GM21423 (cell line): ENCODE measurements at regions not wholly inside any gene's neighbourhood (a gene's known extent, or its start where the extent isn't known, plus 50 kb on each side); places are given as distances from the start of the nearest gene placed in this dataset.
"Not testable (repeated sequence)": the region's sequence is repeated elsewhere in the genome, so short reads cannot be mapped to it uniquely, and the experiment has no call there.

ENCODE experiments used
- ATAC-seq: cut with Tn5 transposase; IDR thresholded peaks from one replicate; pipeline ENCODE4 v1.9.1; 2021; ENCODE audit warnings: mild to moderate bottlenecking, moderate library complexity; ENCODE audit not compliant: unreplicated experiment

DNA sequence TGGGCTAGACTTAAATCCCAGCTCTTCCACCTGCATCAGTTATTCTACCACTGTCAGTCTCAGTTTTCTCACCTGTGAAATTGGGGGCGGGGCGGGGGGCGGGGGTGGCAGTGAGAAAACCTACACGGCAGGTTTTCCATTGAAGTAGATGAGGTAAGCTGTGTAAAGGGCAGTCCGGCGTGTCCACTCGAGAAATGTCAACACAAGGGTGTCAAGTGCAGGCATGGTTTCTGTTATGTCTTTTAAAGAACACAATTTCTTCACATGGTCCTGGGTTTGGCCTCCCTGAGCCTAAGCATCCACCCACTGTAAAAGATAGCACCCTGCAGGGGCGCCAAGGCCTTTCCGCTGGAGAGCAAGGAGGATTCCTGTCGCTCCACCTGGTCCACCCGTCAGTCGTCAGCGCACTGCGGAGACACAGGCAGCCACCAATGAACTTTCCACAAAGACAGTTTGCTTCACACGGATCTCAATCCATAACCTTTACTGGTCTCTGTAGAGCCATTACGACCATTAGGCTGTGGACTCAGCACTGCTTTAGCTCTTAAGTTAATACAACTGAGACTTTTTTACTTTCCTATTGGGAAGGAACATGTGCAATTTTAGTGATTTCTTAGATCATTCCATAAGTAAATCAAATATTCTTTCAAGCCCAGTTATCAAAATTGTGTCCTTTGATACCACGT, 99.5 kb upstream of the FOXB1 start:
- ATAC-seq = no peak

DNA sequence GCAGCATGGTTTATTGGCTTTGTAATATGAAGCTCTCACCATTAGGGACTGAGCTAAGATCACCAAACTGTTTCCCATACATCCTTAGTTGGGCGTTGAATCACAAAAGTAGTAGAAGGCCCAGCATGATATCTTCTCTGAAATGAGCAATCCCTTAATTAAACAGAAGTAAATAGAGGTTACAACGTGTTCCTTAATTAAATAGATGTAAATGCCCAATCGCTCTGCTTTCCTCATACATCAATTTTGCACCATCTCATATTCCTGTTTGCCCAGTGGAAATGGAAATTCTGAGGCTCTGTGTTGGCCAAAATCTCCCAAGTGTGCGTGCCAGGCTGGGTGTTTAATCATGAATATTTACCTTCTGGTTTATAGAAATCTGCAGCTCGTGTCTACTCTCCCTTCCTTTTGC, 107.4 kb upstream of the FOXB1 start:
- no peak for ATAC-seq

DNA sequence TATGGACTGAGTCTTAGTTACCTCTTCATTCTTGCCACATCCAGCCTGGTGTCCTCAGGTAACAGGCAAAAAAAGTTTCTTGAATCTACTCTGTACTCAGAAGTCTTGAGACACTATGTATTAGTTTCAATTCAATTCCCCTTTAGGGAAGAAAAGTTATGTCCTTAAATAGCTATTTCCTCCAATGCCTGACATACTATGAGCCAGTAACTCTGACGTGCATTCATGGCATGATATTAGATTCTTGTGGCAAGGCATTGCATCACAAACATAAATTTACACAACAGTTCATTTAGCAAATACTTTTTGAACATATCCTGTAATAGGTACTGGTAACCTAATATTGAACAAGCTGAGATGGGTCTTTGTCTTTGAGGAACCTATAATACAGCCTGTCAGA, 109.3 kb upstream of the FOXB1 start:
- no peak for ATAC-seq

DNA sequence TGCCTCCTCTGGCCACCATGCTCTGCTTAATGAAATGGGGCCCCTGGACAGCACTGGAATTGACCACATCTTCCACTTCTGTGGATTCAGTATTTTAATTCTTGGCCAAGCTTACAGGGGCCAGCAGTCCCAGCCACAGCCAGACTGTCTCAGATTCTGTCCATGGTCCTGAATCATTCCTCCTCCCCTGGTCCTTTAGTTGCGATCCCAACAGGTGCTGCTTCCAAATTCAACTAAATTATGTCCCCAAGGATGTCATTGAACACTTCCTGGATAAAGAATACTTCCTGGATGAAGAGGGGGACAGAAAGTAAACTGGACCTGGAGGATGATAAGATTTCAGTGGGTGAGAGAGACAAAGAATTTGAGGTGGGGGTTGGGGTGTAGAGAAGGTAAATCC, 111.1 kb upstream of the FOXB1 start:
- no peak for ATAC-seq

DNA sequence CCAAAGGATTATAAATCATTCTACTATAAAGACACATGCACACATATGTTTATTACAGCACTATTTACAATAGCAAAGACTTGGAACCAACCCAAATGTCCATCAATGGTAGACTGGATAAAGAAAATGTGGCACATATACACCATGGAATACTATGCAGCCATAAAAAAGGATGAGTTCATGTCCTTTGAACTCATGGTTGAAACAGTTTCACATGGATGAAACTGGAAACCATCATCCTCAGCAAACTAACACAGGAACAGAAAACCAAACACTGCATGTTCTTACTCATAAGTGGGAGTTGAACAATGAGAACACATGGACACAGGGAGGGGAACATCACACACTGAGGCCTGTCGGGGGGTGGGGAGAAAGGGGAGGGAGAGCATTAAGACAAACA, 116.2 kb upstream of the FOXB1 start:
- not testable (repeated sequence) for ATAC-seq

DNA sequence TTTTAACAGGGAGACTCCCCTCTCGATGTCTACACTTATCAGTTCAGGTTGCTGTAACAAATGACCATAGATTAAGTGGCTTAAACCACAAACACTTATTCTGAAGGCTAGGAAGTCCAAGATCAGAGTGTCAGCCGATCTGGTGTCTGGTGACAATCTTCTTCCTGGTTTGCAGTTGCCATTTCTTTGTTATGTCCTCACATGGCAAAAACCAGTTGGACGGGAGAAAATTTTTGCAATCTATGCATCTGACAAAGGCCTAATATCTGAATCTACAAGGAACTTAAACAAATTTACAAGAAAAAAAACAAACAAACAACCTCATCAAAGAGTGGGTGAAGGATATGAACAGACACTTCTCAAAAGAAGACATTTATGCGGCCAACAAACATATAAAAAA, 116.9 kb upstream of the FOXB1 start:
- no peak for ATAC-seq

DNA sequence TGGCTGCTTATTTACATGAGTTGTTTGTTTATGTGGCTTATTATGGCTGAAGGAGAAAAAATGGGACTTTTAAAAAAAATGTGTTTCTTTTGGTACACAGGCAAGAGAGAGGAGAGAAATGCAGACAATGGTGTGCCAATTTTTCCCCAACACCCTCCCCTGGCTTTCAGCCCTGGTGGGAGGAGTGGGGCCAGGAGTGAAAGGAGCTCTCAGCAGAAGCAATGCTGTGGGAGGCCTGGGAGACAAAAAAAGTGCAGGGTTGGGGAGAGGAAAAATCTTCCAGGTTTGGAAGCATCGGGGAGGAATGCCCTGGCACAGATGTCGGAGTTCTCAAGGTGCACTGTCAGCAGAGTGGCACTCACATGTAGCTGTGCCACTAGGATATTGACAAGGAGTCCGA, 117.7 kb upstream of the FOXB1 start:
- ATAC-seq = no peak

DNA sequence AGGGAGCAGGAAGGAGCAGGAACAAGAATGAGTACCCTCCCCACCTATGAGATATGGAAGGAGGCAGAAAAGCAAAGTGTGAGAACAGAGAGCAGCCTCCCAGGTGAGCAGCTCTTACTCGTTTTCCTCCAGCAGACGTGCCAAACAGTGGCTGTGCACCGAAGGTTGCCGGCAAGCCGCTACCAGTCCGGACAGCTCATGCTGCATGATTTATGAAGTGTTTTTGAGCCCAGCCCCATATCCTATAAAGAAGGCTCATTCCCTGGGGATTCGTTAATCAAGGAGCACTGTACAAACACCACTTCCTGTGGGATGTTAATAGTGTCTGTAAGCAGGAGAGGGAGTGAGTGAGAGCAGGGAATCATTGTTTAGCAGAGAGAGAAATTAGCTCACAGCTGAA, 118.3 kb upstream of the FOXB1 start:
- ATAC-seq = no peak

DNA sequence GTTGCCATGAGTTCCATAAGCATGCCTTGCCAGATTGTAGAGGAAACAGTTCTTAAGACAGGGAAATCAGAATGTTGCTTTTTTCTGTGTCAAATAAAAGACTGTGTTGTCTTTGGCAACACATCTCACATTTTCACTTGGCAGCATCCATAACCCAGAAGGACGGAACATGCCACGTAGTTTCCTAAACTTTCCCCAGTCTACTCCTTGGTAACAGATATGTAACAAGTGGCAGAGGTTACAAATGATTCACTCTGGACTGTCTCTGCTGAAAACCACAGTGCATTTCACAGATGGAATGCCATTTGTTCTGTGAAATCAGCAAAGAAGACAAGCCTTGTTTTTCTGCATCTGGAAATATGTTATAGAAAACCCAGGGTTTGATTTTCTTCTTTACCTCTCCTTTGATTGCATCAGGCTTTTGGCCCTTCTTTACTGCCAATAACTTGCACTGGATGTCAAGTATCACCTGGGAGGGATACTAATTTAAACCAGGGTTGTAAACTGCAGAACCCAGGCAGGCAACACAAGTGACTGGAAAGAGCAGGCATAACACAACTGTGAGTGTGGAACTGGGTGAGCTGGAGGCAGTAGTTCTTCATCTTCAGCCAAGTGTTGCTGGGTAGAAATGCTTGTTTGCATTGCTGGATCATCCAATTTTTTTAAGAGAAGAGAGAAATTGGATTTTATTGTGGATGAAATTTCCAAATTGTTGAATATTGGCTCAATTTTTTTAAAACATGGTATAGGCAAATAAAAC, 124.4 kb upstream of the FOXB1 start:
- ATAC-seq = no peak

DNA sequence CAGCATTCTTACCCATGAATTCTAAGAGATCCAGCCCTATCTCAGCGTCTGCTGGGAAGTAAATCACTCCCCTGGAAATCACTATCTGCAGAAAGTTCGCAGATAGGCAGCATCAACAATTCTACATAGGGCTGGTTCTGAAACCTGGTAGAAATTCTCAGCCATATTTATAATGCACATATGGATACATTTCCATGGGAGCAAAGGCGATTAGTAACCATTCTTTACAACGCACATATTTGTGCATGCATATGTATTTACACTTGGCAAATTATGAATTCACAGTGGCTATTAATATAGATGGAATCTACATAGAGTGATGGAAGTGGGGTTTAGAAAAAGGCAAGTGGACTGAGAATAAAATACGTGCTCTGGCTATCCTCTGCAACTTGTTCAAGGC, 128.0 kb upstream of the FOXB1 start:
- ATAC-seq = no peak

DNA sequence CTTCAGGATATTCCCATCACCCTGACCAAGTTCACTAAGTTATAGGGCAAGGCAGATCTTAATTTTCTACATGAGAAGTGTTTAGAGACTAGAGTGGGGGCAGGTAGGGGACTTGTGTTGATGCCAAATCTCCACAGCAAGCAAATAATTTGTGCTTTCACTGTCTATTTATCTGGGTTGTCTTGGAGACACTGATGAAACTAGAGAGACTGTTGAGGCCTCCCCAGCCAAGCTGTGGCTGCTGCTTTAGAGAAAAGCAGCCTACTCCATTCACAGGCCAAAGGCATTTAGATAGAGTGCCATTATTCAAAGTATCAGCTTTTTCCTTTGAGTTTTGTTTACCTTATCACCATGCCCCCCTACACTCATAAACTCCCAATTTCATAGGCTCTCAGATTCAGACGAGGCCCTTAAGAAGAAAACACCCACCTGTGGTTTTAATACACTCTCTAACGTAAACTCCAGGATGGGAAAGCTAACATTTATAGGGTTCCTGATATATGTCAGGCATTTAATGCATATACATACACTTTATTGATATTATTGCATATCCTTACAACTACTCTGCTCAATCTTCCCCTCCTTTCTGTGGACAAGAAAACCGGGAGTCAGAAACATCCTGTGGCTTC, 130.4 kb upstream of the FOXB1 start:
- ATAC-seq = no peak

DNA sequence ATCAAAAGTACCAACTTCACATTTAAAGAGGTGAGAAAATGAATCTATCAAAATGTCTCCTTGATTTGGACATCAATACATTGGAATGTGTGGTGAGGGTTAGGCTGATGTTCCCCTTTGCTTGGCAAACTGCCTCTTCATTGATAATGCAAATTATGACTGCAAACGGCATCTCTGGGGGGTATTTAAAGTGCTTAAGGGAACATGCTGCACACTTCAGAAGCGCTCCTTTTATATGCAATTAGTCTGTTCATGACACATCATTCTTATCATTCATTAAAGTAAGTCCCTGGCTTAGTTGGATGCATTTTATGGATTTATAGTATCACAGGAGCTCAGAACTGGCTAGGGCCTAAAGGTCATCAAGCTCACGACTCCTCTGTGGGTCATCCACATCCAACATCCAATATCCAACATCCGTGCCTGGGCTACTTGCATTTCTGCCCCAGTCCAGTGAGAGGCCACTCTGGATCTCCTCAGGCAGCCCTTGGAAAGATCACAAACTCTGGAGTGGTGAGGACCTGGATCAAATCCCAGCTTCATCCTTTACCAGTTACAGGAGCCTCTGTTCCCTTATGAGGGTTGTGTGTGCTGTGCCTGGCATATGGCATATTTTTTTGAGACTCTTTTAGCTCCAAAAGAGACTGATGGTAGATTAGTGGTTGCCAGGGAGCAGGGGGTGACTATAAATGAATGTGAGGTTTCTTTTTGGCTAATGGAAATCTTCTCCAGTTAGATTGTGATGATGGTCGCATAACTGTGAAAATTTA, 136.8 kb upstream of the FOXB1 start:
- no peak for ATAC-seq

DNA sequence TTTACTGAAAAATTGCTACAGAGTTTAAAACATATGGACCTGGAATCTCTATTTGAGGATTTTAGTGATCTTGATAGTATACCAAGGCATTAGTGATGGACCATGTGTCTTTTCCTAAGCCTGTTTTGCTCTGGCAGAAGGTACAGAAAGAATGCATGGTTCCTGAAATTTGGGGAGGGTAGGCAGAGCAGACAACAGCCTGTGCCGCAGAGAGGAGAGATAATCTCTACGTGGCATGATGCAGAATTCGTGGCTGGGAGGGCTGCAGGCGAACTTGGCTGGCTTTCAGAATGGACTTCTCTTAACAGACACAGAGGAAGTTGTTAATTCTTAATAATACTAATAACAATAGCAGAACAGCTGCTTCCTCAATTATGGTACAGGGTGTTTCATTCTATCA, 137.5 kb upstream of the FOXB1 start:
- ATAC-seq = no peak

DNA sequence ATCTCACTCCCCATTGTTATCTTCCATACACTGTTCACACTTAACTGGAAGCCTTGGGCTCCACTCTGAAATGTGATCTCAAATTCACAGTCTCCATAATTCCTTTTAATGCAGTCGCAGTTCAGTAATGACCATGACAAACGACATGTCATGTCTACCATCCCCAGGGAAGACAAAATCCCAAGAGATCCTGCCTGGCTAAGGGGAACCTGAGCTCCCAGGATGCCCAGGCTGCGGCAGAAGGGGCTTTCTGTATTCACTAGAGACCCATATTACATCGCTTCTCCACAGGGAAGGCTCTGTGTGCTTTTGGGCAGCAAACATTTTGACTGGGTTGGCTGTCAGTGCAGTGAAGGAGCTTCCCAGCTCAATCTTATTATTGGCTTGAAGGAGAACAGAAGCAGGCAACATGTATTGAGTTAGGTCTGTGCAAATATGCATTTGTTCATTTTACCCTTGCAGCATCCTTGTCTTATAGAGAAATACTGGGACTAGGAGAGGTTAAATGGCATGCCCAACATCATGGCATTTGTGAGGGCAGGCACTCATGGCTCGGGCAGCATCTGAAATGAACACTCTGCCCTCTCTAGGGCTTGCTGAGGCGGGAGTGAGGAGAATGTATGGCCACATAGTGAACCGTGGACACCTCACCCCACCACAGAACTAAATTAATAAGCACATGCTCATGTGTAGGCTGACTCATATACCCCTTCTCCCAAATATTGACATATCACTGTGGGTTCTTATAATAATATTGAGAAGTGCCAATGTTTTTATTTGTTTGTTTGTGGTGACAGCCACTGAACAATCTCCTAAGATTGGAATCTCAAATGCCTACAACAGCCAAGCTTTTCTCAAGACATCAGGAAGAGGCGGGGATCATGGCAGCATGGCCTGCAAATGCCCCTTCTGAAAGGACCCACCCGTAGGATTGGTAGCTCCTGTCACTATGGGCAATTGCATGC, 141.6 kb upstream of the FOXB1 start:
- ATAC-seq = no peak

DNA sequence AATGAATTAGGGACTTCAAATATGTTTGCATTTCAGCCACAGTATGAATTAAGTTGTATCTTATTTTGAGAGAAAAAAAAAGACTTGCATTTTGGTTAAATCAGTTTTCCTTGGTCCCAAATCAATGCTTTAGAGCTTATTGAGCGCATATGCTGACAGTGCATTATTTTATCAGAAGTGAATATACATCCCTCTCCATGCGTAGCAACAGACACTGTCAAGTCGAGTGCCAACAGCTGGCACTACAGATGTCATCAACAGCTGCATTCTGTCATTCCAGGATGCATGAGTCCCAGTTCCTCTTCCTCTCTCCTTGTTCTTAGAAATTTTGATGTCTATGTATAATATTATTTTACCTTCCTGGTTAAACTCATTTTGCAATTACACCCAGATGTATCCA, 156.1 kb upstream of the FOXB1 start:
- ATAC-seq = no peak

DNA sequence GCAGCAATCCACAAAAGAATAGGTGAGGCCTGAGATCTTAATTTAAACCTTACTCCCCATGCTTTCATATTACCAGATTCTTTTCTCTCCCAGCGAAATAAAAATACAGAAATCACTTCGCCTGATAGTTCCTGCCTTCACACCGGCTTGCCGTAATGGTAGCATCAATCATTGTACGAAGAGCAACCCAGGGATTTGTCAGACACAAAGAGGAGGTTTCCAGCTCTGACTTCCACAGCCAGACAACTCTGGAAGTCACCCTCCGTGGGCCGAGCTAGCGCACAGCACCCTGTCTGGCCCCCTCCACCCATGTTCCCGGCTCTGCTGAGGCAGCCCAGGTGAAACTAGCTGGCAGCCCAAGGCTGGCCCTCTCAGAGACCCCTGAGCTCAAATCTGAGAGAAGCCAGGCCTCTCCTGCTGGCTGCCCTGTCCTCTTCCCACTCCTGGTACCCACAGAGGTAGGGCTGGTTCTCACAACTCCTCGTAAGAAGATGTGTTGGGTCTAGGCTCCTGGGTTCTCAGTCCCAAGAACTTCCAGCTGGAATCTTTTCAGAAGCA, 156.9 kb upstream of the BNIP2 start:
- no peak for ATAC-seq

DNA sequence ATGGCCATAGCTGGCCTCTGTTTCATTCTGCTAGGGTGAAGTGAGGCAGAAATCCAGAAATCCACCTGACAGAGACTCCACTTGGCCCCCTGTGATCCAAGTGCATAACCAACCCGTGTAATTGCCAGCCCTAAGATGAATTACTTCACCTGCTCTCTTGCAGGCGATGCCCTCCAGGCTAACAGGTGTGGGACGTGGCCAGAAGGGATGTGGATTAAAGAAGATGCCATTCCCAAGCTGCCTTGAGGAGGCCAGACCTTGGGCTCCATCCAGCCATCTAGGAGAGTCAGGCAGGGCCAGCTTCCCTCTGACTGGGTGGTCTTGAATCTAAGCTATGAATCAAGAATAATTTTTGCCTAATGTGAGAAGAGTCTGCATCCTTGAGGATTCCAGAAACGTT, 154.5 kb upstream of the BNIP2 start:
- no peak for ATAC-seq

DNA sequence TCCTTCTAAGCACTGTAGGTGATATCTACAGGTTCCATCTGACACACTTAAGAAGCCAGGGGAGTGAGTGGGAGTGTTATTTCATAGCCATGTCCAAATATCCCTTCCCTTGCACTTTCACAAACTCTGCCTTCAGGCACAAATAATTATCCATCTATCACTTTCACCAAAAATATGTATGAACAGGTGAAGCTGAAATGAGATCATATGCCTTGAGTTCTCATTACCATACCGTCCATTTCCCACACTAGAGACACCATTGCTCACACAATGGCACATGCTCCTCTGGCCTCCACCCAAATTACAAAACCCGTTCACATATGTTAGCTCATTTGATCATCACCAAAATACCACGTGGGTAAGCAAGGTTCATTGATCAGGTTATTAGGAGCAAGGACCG, 151.9 kb upstream of the BNIP2 start:
- ATAC-seq = no peak

DNA sequence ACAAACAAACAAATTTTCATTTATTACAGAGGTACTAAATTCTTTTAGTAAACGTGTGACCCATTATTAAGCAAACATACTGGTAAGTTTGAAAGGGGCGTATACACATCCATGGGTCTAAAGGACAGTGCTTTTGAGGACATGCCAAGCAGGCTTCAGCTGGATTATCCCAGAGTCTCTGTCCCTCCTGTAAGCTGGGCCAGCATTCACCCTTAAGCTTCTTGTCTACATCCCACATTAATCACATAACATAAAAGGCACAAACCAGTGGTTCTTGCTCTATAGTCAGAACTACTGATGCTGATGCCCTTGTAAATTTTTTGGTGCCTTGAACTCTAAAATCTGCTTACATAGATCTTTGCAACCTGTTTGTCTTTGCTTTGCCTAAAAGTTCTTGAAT, 150.8 kb upstream of the BNIP2 start:
- no peak for ATAC-seq

DNA sequence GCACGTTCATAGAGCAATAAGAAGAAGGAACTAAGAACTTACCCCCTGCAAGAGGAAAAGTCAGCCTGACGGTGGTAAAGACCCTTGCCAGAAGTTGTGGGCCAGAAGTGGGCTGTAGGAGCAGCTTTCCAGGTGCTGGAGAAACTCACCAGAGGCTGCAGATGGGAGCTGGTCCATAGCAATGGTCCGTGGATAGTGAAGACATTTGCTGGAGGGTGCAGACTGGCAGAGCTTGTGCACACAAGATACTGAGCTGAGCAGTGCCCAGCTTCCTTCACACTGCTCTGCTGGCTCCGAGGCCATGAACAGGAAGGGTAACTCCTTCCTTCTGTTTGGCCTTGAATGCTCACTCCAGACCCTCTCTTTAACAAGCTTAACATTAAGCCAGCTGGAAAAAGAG, 149.8 kb upstream of the BNIP2 start:
- no peak for ATAC-seq
